Liver (tissue), 3 donors: ENCODE measurements at regions not wholly inside any gene's neighbourhood (a gene's known extent, or its start where the extent isn't known, plus 50 kb on each side); places are given as distances from the start of the nearest gene placed in this dataset.

Experiments used
- ATF3 ChIP-seq: IDR thresholded peaks from 2 replicates; pipeline ENCODE4 v1.6.1; 2016; ENCODE audit warnings: antibody characterized with exemption
- CTCF ChIP-seq: fragments of 150-350 bp; IDR thresholded peaks from 2 replicates; pipeline ENCODE4 v1.5.1; 2017; ENCODE audit warnings: improper control_type of control experiment, low read depth, low read length; ENCODE audit not compliant: missing input control
- GABPA ChIP-seq, 2 donors: IDR thresholded peaks in 1 of 2; conservative IDR thresholded peaks in 1 of 2; 2 replicates each; pipeline ENCODE4 v1.6.1; 2016; ENCODE audit warnings: antibody characterized with exemption in 2 of 2, mild to moderate bottlenecking in 1 of 2, moderate library complexity in 1 of 2
- JUND ChIP-seq, 2 donors: IDR thresholded peaks; 2 replicates each; pipeline ENCODE4 v1.6.1; 2016; ENCODE audit warnings: antibody characterized with exemption in 2 of 2
- MAX ChIP-seq: IDR thresholded peaks from 2 replicates; pipeline ENCODE4 v1.6.1; 2016; ENCODE audit warnings: antibody characterized with exemption
- NR2F2 ChIP-seq: IDR thresholded peaks from 2 replicates; pipeline ENCODE4 v1.6.1; 2016; ENCODE audit warnings: antibody characterized with exemption
- RAD21 ChIP-seq, 2 donors: IDR thresholded peaks; 2 replicates each; pipeline ENCODE4 v1.6.1; 2016; ENCODE audit warnings: antibody characterized with exemption in 2 of 2, mild to moderate bottlenecking in 2 of 2
- REST ChIP-seq: IDR thresholded peaks from 2 replicates; pipeline ENCODE4 v1.6.1; 2016; ENCODE audit warnings: antibody characterized with exemption, mild to moderate bottlenecking
- RXRA ChIP-seq, 2 donors: IDR thresholded peaks; 2 replicates each; pipeline ENCODE4 v1.6.1; 2017 to 2018; ENCODE audit warnings: antibody characterized with exemption in 2 of 2, mild to moderate bottlenecking in 1 of 2
- SP1 ChIP-seq: IDR thresholded peaks from 2 replicates; pipeline ENCODE4 v1.6.1; 2018; ENCODE audit warnings: antibody characterized with exemption, mild to moderate bottlenecking
- TAF1 ChIP-seq: conservative IDR thresholded peaks from 2 replicates; pipeline ENCODE4 v1.6.1; 2016; ENCODE audit warnings: antibody characterized with exemption, mild to moderate bottlenecking
- YY1 ChIP-seq: IDR thresholded peaks from 2 replicates; pipeline ENCODE4 v1.6.1; 2016; ENCODE audit warnings: antibody characterized with exemption, mild to moderate bottlenecking
- donor health status: healthy.
- donor health status: healthy.

GRCh38 chr9:113746486-113746885, 129.6 kb upstream of the ZNF618 start:
- TF ChIP-seq REST, result no peak
- no peak for TF ChIP-seq CTCF
- no peak for TF ChIP-seq YY1
- no peak for TF ChIP-seq TAF1
- no peak for TF ChIP-seq JUND (IDR thresholded peaks at IDR 0.05)
- no peak for TF ChIP-seq ATF3
- TF ChIP-seq RXRA (IDR thresholded peaks at IDR 0.05), result no peak
- no peak for TF ChIP-seq GABPA (IDR thresholded peaks at IDR 0.05 in 1 of 2, conservative IDR thresholded peaks at IDR 0.05 in 1 of 2)
- TF ChIP-seq RAD21 (IDR thresholded peaks at IDR 0.05), result no peak
- TF ChIP-seq MAX, result no peak
- TF ChIP-seq NR2F2, result no peak
- no peak for TF ChIP-seq SP1
